ENCODE measurements at regions not wholly inside any gene's neighbourhood (a gene's known extent, or its start where the extent isn't known, plus 50 kb on each side); places are given as distances from the start of the nearest gene placed in this dataset.

DNA sequence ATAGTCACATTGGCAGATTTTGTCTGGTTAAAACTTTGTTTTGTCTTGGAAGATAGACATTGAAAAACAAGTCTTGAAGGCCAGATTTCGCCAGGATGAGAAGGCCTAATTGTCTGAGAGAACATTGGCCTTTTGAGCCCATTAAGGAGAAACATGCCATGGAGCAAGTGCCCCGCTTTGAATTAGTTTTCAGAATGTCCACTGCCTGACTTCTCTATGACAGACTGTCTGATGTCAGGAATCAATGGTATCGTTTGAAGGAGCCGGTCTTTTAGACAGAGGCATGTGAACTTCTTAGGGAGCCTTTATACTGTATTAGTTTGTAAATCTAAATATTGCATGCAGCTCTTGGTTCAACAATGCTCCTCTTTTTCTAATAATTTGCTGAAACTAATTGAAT lies 155.9 kb downstream of the DLEU7 start:
- H3K27ac ChIP-seq (ENCODE audit: low read depth, low read length) = no peak overlapping the region
- H3K9me3 Mint-ChIP-seq = peaks cover 0 to 4% (median 0%) of the 10 kb centered on the region in 11 donors
- peaks cover 0 to 30% (median 8%) of the 10 kb centered on the region in 5 donors for H3K27me3 Mint-ChIP-seq
- H3K36me3 ChIP-seq (ENCODE audit: control insufficient read depth in 2 of 3, insufficient read depth in 3 of 3, low read length in 3 of 3) = no peaks in the 10 kb centered on the region
- peaks cover 0 to 25% (median 14%) of the 10 kb centered on the region in 7 donors for H3K4me1 Mint-ChIP-seq
- H3K4me1 ChIP-seq (ENCODE audit: control insufficient read depth in 2 of 2, insufficient read depth in 2 of 2, low read length in 2 of 2) = no peaks in the 10 kb centered on the region
- intact Hi-C loops (cut with micrococcal nuclease) = no loop called here
- ChIA-PET POLR2A (no interaction called here), CTCF (interaction anchor here (0.5 kb wide), 1 partner anchor 206 kb away, joined by 5 read pairs; no protein-coding TSS in a partner anchor)
- ATAC-seq (no peak), DNase-seq (no peak)
- H3K36me3 Mint-ChIP-seq = peaks cover 0 to 1% (median 0%) of the 10 kb centered on the region in 5 donors
- H3K4me3 ChIP-seq (ENCODE audit: low read length) = no peak overlapping the region
- no peaks in the 10 kb centered on the region for H3K9me3 ChIP-seq (ENCODE audit: control insufficient read depth in 2 of 3, low read length in 3 of 3)
- H3K27ac Mint-ChIP-seq = no peak overlapping the region
- no peak overlapping the region for H3K4me3 Mint-ChIP-seq
- no peaks in the 10 kb centered on the region for H3K27me3 ChIP-seq (ENCODE audit: control insufficient read depth in 2 of 2, insufficient read depth in 2 of 2, low read length in 2 of 2)

DNA sequence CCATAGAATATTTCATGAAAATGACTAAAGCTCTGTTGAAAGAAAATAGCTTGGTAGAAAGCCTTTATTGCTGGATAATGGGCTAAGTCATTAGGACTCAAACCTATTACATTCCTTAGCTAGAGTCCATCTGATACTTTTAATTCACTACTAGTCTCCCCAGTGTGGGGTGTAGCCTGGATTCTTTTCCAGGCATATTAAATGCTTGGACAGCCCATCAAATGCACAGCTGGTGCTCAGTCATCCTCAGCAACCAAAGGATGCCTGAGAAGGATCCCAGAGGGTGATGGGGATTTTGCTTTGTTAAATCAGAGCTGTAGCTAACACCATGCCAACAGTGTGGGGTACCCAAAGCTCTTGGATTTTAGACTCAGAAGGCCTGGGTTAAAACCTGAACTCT lies 153.5 kb downstream of the DLEU7 start:
- intact Hi-C loops (cut with micrococcal nuclease) = no loop called here
- H3K27me3 ChIP-seq (ENCODE audit: control insufficient read depth in 2 of 2, insufficient read depth in 2 of 2, low read length in 2 of 2) = no peaks in the 10 kb centered on the region
- Mint-ChIP-seq H3K27me3 (peaks cover 0 to 19% (median 4%) of the 10 kb centered on the region in 5 donors), H3K27ac (no peak overlapping the region), H3K4me1 (peaks cover 0 to 17% (median 10%) of the 10 kb centered on the region in 7 donors), H3K4me3 (no peak overlapping the region), H3K9me3 (no peaks in the 10 kb centered on the region), H3K36me3 (no peaks in the 10 kb centered on the region)
- no peak for ATAC-seq
- no peak overlapping the region for H3K4me3 ChIP-seq (ENCODE audit: low read length)
- ChIA-PET POLR2A (no interaction called here), CTCF (no interaction called here)
- H3K36me3 ChIP-seq (ENCODE audit: control insufficient read depth in 2 of 3, insufficient read depth in 3 of 3, low read length in 3 of 3) = no peaks in the 10 kb centered on the region
- H3K4me1 ChIP-seq (ENCODE audit: control insufficient read depth in 2 of 2, insufficient read depth in 2 of 2, low read length in 2 of 2) = no peaks in the 10 kb centered on the region
- no peaks in the 10 kb centered on the region for H3K9me3 ChIP-seq (ENCODE audit: control insufficient read depth in 2 of 3, low read length in 3 of 3)
- no peak for DNase-seq
- H3K27ac ChIP-seq (ENCODE audit: low read depth, low read length) = no peak overlapping the region

DNA sequence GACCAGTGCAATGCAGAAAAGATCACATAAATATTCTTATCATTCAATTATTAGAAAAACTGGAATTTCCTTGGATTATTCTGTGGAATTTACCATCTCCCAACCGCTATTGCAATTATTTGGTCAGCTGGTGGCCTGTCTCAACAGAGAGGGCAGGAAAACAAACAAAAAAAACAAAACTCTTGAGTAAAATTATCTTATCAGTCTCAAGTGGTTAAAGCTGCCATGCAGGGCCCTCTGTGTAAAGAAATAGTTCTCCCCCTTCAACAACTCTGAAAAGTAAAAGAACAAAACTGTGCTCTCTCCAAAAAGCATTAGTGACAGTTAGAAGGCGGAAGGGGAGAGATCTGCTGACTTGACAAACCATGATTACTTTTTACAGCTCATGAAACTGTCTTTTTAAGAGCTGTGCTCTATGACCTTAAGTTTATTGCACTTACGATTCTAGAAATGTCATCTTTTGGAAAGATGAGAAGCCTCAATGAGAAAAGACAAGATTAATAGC lies 152.3 kb downstream of the DLEU7 start:
- H3K4me3 ChIP-seq (ENCODE audit: low read length) = no peak overlapping the region
- peaks cover 0 to 15% (median 4%) of the 10 kb centered on the region in 5 donors for H3K27me3 Mint-ChIP-seq
- H3K27ac ChIP-seq (ENCODE audit: low read depth, low read length) = no peak overlapping the region
- peaks cover 0 to 11% (median 9%) of the 10 kb centered on the region in 7 donors for H3K4me1 Mint-ChIP-seq
- no peaks in the 10 kb centered on the region for H3K9me3 Mint-ChIP-seq
- H3K4me3 Mint-ChIP-seq = no peak overlapping the region
- no peaks in the 10 kb centered on the region for H3K36me3 ChIP-seq (ENCODE audit: control insufficient read depth in 2 of 3, insufficient read depth in 3 of 3, low read length in 3 of 3)
- no peak overlapping the region for H3K27ac Mint-ChIP-seq
- H3K36me3 Mint-ChIP-seq = no peaks in the 10 kb centered on the region
- H3K9me3 ChIP-seq (ENCODE audit: control insufficient read depth in 2 of 3, low read length in 3 of 3) = no peaks in the 10 kb centered on the region
- DNase-seq (no peak), ATAC-seq (no peak)
- ChIA-PET POLR2A (no interaction called here), CTCF (interaction anchor here (0.6 kb wide), 1 partner anchor 89 kb away, joined by 3 read pairs; no protein-coding TSS in a partner anchor)
- intact Hi-C loops (cut with micrococcal nuclease) = no loop called here
- H3K4me1 ChIP-seq (ENCODE audit: control insufficient read depth in 2 of 2, insufficient read depth in 2 of 2, low read length in 2 of 2) = no peaks in the 10 kb centered on the region
- H3K27me3 ChIP-seq (ENCODE audit: control insufficient read depth in 2 of 2, insufficient read depth in 2 of 2, low read length in 2 of 2) = no peaks in the 10 kb centered on the region

DNA sequence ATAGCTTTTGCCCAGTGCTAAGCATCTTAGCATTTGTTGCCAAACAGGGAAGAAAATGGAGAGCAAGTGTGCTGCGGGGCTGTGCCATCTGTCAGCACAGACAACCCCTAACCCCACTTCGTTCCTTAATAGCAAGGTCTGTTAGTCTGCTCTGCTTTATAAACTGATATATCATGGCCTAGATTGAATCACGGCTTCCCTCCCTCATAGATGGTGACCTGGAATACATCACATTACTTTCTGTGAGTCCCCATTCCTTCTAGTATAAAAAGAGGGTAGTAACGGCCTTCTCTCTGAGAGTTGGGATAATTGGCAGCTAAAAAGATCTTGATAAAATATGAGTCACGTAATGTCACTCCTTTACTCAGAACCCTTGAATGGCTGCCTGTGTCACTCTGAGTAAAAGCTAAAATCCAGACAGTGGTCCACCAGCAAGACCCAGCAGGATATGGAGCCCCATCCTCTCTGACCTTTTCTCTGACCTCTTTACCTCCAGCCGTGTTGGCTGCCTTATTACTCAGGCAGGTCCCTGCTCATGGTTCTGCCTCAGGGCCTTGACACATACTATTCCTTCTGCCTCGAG lies 151.7 kb downstream of the DLEU7 start:
- DNase-seq (no peak), ATAC-seq (no peak)
- no peaks in the 10 kb centered on the region for H3K9me3 Mint-ChIP-seq
- H3K27me3 Mint-ChIP-seq = peaks cover 0 to 12% (median 4%) of the 10 kb centered on the region in 5 donors
- ChIA-PET POLR2A (no interaction called here), CTCF (interaction anchor here (0.6 kb wide), 1 partner anchor 88 kb away, joined by 3 read pairs; no protein-coding TSS in a partner anchor)
- no peaks in the 10 kb centered on the region for H3K36me3 ChIP-seq (ENCODE audit: control insufficient read depth in 2 of 3, insufficient read depth in 3 of 3, low read length in 3 of 3)
- intact Hi-C loops (cut with micrococcal nuclease) = no loop called here
- peaks cover 0 to 8% (median 3%) of the 10 kb centered on the region in 7 donors for H3K4me1 Mint-ChIP-seq
- no peaks in the 10 kb centered on the region for H3K27me3 ChIP-seq (ENCODE audit: control insufficient read depth in 2 of 2, insufficient read depth in 2 of 2, low read length in 2 of 2)
- no peaks in the 10 kb centered on the region for H3K9me3 ChIP-seq (ENCODE audit: control insufficient read depth in 2 of 3, low read length in 3 of 3)
- no peak overlapping the region for H3K27ac Mint-ChIP-seq
- no peaks in the 10 kb centered on the region for H3K4me1 ChIP-seq (ENCODE audit: control insufficient read depth in 2 of 2, insufficient read depth in 2 of 2, low read length in 2 of 2)
- no peak overlapping the region for H3K27ac ChIP-seq (ENCODE audit: low read depth, low read length)
- no peak overlapping the region for H3K4me3 ChIP-seq (ENCODE audit: low read length)
- H3K4me3 Mint-ChIP-seq = no peak overlapping the region
- H3K36me3 Mint-ChIP-seq = no peaks in the 10 kb centered on the region

DNA sequence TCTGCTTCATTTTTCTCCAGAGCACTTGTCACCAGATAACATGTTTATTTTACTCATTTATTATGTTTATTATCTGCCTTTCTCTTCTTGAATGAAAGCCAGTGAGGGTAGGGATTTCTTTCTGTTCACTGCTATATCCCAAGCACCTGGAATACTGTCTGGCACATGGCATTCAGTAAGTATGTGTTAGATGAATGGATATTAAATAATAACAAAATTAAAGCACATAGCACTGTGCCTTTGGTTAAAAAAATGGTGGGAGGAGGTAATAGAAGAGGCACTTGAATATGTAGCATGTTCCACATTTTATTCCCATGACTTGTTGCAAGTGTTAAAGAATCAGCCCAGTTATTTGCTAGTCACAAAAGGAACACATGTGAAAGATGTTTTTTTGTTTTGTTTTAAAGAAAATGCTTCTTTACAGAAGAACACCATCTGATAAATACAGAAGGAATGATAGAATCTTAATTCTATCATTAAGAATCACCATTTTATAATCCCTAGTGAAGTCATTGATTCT lies 151.0 kb downstream of the DLEU7 start:
- Histone ChIP-seq H3K9me3 (ENCODE audit: control insufficient read depth in 2 of 3, low read length in 3 of 3) (no peaks in the 10 kb centered on the region), H3K4me1 (ENCODE audit: control insufficient read depth in 2 of 2, insufficient read depth in 2 of 2, low read length in 2 of 2) (no peaks in the 10 kb centered on the region), H3K27me3 (ENCODE audit: control insufficient read depth in 2 of 2, insufficient read depth in 2 of 2, low read length in 2 of 2) (peaks cover 0 to 2% of the 10 kb centered on the region in 2 donors), H3K4me3 (ENCODE audit: low read length) (no peak overlapping the region), H3K27ac (ENCODE audit: low read depth, low read length) (no peak overlapping the region), H3K36me3 (ENCODE audit: control insufficient read depth in 2 of 3, insufficient read depth in 3 of 3, low read length in 3 of 3) (no peaks in the 10 kb centered on the region)
- CTCF ChIA-PET = no interaction called here
- Mint-ChIP-seq H3K4me3 (no peak overlapping the region), H3K9me3 (no peaks in the 10 kb centered on the region), H3K36me3 (no peaks in the 10 kb centered on the region), H3K27ac (no peak overlapping the region), H3K4me1 (peaks cover 0 to 4% (median 0%) of the 10 kb centered on the region in 7 donors), H3K27me3 (peaks cover 0 to 15% (median 7%) of the 10 kb centered on the region in 5 donors)
- intact Hi-C loops (cut with micrococcal nuclease) = no loop called here
- POLR2A ChIA-PET = no interaction called here
- ATAC-seq (no peak), DNase-seq (no peak)

DNA sequence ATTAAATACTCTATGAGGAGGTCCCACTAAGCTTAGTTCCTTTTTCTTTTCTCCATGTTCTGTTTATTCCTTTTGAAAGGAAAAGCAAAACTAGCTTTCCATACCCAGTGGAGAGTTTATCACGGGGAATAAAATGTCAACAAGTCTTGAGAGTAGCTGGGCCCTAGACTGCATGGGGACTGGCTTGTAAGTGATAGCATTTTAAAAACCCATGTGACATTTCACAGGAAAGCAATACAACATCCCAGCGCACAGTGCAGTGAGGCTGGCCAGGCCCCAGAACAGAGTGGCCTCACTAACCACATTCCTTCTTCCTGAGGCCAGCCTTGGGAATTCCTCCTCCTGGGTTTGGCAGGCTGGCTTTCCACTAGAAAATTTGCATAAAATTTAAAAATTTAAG lies 149.8 kb downstream of the DLEU7 start:
- no peak overlapping the region for H3K4me3 ChIP-seq (ENCODE audit: low read length)
- no peak overlapping the region for H3K27ac ChIP-seq (ENCODE audit: low read depth, low read length)
- intact Hi-C loops (cut with micrococcal nuclease) = no loop called here
- no peaks in the 10 kb centered on the region for H3K4me1 ChIP-seq (ENCODE audit: control insufficient read depth in 2 of 2, insufficient read depth in 2 of 2, low read length in 2 of 2)
- Mint-ChIP-seq H3K9me3 (no peaks in the 10 kb centered on the region), H3K36me3 (no peaks in the 10 kb centered on the region), H3K4me3 (no peak overlapping the region), H3K27ac (no peak overlapping the region), H3K4me1 (peaks cover 0 to 4% (median 0%) of the 10 kb centered on the region in 7 donors), H3K27me3 (peaks cover 0 to 26% (median 7%) of the 10 kb centered on the region in 5 donors)
- no peaks in the 10 kb centered on the region for H3K9me3 ChIP-seq (ENCODE audit: control insufficient read depth in 2 of 3, low read length in 3 of 3)
- H3K27me3 ChIP-seq (ENCODE audit: control insufficient read depth in 2 of 2, insufficient read depth in 2 of 2, low read length in 2 of 2) = peaks cover 0 to 2% of the 10 kb centered on the region in 2 donors
- ChIA-PET POLR2A (no interaction called here), CTCF (no interaction called here)
- DNase-seq (no peak), ATAC-seq (no peak)
- no peaks in the 10 kb centered on the region for H3K36me3 ChIP-seq (ENCODE audit: control insufficient read depth in 2 of 3, insufficient read depth in 3 of 3, low read length in 3 of 3)

Measured in naive thymus-derived CD4-positive, alpha-beta T cell (primary cell).